ENCODE measurements at regions not wholly inside any gene's neighbourhood (a gene's known extent, or its start where the extent isn't known, plus 50 kb on each side); places are given as distances from the start of the nearest gene placed in this dataset.

GRCh38 chr2:55119711-55120487 is 69.6 kb upstream of the RTN4 start:
- TF ChIP-seq GATA2 (IDR thresholded peaks at IDR 0.05; ENCODE audit: low read depth, low read length) (no peak), GATA3 (IDR thresholded peaks at IDR 0.05; ENCODE audit: low read depth, low read length) (no peak)

All from SH-SY5Y (cell line).